AG04450 (cell line): ENCODE measurements at regions not wholly inside any gene's neighbourhood (a gene's known extent, or its start where the extent isn't known, plus 50 kb on each side); places are given as distances from the start of the nearest gene placed in this dataset.

Source experiments
- CTCF ChIA-PET: fragments of 300-600, 350-600 bp; formaldehyde crosslinking; extraction: SDS; loops from one replicate; lab custom pipeline; 2022; ENCODE audit warnings: antibody characterized with exemption, inconsistent platforms; lab: Charles Lee
- POLR2A ChIA-PET: fragments of 350-600 bp; formaldehyde crosslinking; extraction: SDS; loops from one replicate; lab custom pipeline; 2021; ENCODE audit warnings: antibody characterized with exemption, inconsistent platforms; lab: Yijun Ruan, JAX
- DNase-seq: peaks from one replicate; pipeline ENCODE4 v3.0.0-alpha.2; 2011; ENCODE audit warnings: low read depth, low spot score
- H3K27ac ChIP-seq: one replicate; pipeline ENCODE4 v1.5.1; 2012; ENCODE audit warnings: low read depth, low read length, control low read depth
- H3K27me3 ChIP-seq: one replicate; pipeline ENCODE4 v1.6.0; 2012; ENCODE audit warnings: low read length; ENCODE audit not compliant: control insufficient read depth, insufficient read depth
- H3K4me3 ChIP-seq: 2 replicates; pipeline ENCODE4 v1.5.1; 2011; ENCODE audit warnings: mild to moderate bottlenecking, low read depth, low read length, control low read depth
- H3K9me3 ChIP-seq: 2 replicates; pipeline ENCODE4 v1.5.1; 2012; ENCODE audit warnings: low read length; ENCODE audit not compliant: control insufficient read depth, insufficient read depth
- TF ChIP-seq, protein P1 (sequence below): IDR thresholded peaks from 2 replicates; pipeline ENCODE4 v1.5.1; 2011; ENCODE audit warnings: low read depth, low read length, control low read depth, inconsistent platforms

DNA sequence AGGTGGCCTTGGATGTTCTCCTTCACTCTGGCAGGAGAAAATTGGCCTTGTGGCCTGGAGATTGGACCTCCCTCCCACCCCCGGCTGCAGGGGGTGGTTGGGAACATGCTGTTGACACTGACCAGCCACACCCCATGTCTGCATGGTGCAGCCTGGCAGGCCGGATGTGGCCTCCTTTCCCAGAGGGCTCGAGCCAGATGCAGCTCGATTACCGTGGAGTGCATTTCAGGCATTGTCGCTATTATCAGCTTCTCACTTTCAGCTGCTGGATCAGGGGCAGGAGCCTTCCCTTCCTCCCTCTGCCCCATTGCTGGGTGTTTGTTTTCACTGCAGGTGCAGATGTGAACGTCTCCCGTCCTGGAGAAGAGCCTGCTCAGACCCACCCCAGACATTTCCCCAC lies 211.0 kb upstream of the SIX2 start:
- TF ChIP-seq, protein P1, sequence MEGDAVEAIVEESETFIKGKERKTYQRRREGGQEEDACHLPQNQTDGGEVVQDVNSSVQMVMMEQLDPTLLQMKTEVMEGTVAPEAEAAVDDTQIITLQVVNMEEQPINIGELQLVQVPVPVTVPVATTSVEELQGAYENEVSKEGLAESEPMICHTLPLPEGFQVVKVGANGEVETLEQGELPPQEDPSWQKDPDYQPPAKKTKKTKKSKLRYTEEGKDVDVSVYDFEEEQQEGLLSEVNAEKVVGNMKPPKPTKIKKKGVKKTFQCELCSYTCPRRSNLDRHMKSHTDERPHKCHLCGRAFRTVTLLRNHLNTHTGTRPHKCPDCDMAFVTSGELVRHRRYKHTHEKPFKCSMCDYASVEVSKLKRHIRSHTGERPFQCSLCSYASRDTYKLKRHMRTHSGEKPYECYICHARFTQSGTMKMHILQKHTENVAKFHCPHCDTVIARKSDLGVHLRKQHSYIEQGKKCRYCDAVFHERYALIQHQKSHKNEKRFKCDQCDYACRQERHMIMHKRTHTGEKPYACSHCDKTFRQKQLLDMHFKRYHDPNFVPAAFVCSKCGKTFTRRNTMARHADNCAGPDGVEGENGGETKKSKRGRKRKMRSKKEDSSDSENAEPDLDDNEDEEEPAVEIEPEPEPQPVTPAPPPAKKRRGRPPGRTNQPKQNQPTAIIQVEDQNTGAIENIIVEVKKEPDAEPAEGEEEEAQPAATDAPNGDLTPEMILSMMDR = no peak
- ChIA-PET POLR2A (no interaction called here), CTCF (no interaction called here)
- Histone ChIP-seq H3K9me3 (no peaks in the 10 kb centered on the region), H3K27ac (no peak overlapping the region), H3K27me3 (peaks cover 43% of the 10 kb centered on the region), H3K4me3 (no peak overlapping the region)
- no peak for DNase-seq

- no peak overlapping the region for H3K27ac ChIP-seq
- no peaks in the 10 kb centered on the region for H3K9me3 ChIP-seq
- no peak for DNase-seq
- TF ChIP-seq, protein P1 = no peak
- peaks cover 49% of the 10 kb centered on the region for H3K27me3 ChIP-seq
- POLR2A ChIA-PET = no interaction called here
- CTCF ChIA-PET = no interaction called here
- no peak overlapping the region for H3K4me3 ChIP-seq
Measured at GRCh38 chr2:45218931-45219339, 209.7 kb upstream of the SIX2 start.

DNA sequence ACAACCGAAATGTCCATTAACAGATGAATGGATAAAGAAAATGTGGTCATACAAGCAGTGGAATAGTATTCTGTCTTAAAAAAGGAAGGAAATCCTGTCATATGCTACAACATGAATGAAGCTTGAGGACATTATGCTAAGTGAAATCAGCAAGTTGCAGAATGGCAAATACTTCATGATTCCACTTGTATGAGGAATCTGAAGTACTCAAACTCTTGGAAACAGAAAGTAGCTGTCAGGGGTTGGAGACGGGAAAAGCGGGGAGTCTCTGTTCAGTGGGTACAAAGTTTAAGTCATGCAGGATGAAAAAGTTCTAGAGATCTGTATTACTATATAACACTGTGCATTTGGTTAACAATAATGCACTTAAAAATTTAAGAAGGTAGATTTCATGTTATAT lies 209.0 kb upstream of the SIX2 start:
- H3K27ac ChIP-seq = no peak overlapping the region
- no peak for DNase-seq
- ChIA-PET POLR2A (no interaction called here), CTCF (no interaction called here)
- TF ChIP-seq, protein P1 = no peak
- peaks cover 51% of the 10 kb centered on the region for H3K27me3 ChIP-seq
- no peak overlapping the region for H3K4me3 ChIP-seq
- H3K9me3 ChIP-seq = no peaks in the 10 kb centered on the region

DNA sequence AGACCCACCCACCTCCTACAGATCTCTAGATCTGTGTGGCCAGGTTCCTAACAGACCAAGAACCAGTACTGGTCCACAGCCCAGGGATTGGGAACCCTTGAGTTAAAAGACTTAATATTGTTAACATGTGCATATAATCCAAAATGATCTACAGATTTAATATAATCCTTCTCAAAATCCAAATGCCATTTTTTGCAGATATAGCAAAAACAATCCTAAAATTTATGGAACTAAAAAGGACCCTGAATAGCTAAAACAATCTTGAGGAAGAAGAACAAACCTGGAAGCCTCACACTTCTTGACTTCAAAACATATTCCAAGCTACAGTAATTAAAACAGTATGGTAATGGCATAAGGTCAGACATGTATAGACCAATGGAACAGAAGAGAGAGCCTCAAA lies 206.9 kb upstream of the SIX2 start:
- H3K9me3 ChIP-seq = no peaks in the 10 kb centered on the region
- ChIA-PET CTCF (no interaction called here), POLR2A (no interaction called here)
- no peak overlapping the region for H3K27ac ChIP-seq
- peaks cover 45% of the 10 kb centered on the region for H3K27me3 ChIP-seq
- TF ChIP-seq, protein P1 = no peak
- DNase-seq = no peak
- no peak overlapping the region for H3K4me3 ChIP-seq

DNA sequence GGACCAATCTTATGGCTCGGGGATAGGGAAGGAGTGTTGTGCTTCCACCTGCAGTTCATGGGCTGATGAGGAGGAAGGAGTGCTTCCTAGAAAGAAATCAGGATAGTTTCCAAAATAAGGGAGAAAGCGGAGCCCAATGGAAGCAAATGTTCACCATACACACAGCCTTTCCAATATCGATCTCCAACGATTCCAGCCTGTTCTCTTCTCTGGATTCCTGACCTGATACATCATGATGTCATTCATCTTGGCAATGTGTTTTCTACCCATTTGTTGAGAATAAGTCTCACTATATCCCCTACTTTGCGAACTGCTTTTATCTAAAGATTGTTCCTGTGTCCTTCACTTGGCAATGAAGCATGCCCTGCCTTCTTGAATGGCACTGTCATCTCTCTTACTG lies 205.3 kb upstream of the SIX2 start:
- no peak for DNase-seq
- POLR2A ChIA-PET = no interaction called here
- H3K27me3 ChIP-seq = peaks cover 34% of the 10 kb centered on the region
- TF ChIP-seq, protein P1 = no peak
- H3K27ac ChIP-seq = no peak overlapping the region
- H3K9me3 ChIP-seq = no peaks in the 10 kb centered on the region
- CTCF ChIA-PET = no interaction called here
- H3K4me3 ChIP-seq = no peak overlapping the region
